Smooth muscle cell (in vitro differentiated cells): ENCODE measurements at regions not wholly inside any gene's neighbourhood (a gene's known extent, or its start where the extent isn't known, plus 50 kb on each side); places are given as distances from the start of the nearest gene placed in this dataset.
"Not testable (repeated sequence)": the region's sequence is repeated elsewhere in the genome, so short reads cannot be mapped to it uniquely, and the experiment has no call there.

Experiments
- DNase-seq: peaks from one replicate; lab custom pipeline; 2025; ENCODE audit not compliant: unreplicated experiment; lab: John Stamatoyannopoulos, UW
- H2AFZ ChIP-seq: fragments of 200-600 bp; sonication (generic); 2 replicates; pipeline ENCODE4 v1.6.0; 2016; ENCODE audit warnings: antibody characterized with exemption, low read depth, mild to moderate bottlenecking
- H3F3A ChIP-seq: fragments of 200-600 bp; sonication (generic); 2 replicates; pipeline ENCODE4 v1.6.0; 2017; ENCODE audit warnings: antibody characterized with exemption, low read depth
- H3K27ac ChIP-seq: fragments of 200-600 bp; sonication (generic); 2 replicates; pipeline ENCODE4 v1.5.1; 2016; ENCODE audit warnings: low read depth, mild to moderate bottlenecking
- H3K27me3 ChIP-seq: fragments of 200-600 bp; sonication (generic); 2 replicates; pipeline ENCODE4 v1.6.1; 2016; ENCODE audit warnings: low read depth, mild to moderate bottlenecking
- H3K36me3 ChIP-seq: fragments of 200-600 bp; sonication (generic); 2 replicates; pipeline ENCODE4 v1.5.1; 2016; ENCODE audit warnings: low read depth
- H3K4me1 ChIP-seq: fragments of 200-600 bp; sonication (generic); 2 replicates; pipeline ENCODE4 v1.5.1; 2016; ENCODE audit warnings: low read depth
- H3K4me2 ChIP-seq: fragments of 200-600 bp; sonication (generic); 2 replicates; pipeline ENCODE4 v1.6.0; 2016; ENCODE audit warnings: mild to moderate bottlenecking
- H3K4me3 ChIP-seq: fragments of 200-600 bp; sonication (generic); 2 replicates; pipeline ENCODE4 v1.5.1; 2016; ENCODE audit warnings: mild to moderate bottlenecking
- H3K79me2 ChIP-seq: fragments of 200-600 bp; sonication (generic); 2 replicates; pipeline ENCODE4 v1.6.0; 2016; ENCODE audit warnings: low read depth, mild to moderate bottlenecking
- H3K9ac ChIP-seq: fragments of 200-600 bp; sonication (generic); 2 replicates; pipeline ENCODE4 v1.6.0; 2016; ENCODE audit warnings: low read depth
- H3K9me3 ChIP-seq: fragments of 200-600 bp; sonication (generic); replicated peaks from 2 replicates; pipeline ENCODE4 v1.5.1; 2016; ENCODE audit warnings: low read depth
- H4K20me1 ChIP-seq: fragments of 200-600 bp; sonication (generic); 2 replicates; pipeline ENCODE4 v1.6.0; 2016; ENCODE audit warnings: low read depth
- WGBS: methylation state at CpG from one replicate; pipeline ENCODE4 v1.1.7; 2016; ENCODE audit warnings: low lambda C conversion rate; 5-methylcytosine and 5-hydroxymethylcytosine counted together

DNA sequence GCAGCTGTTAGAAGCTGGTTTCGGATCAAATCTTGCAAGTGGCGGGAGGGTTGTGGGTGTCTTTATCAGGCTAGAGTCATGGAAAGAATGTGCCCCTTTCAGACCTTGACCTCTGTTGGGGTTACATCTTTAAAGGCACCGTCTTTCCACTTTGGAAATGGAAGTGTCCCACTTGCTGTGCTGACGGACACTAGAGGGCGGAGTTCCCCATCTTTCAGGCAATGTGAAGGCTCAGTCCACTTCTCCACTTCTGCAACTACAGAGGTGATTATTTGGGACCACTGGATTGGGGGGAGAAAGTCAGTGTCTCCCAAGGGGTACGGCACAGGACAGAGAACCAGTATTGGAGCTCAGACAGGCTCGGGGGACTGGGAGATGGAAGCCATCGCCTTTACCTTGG lies 3990.7 kb upstream of the TPTE start:
- H3K27me3 ChIP-seq, H3K36me3 ChIP-seq, H3F3A ChIP-seq, H3K79me2 ChIP-seq, H3K27ac ChIP-seq, H3K4me1 ChIP-seq, H3K9me3 ChIP-seq, H2AFZ ChIP-seq, H3K4me2 ChIP-seq, DNase-seq, H3K9ac ChIP-seq, H3K4me3 ChIP-seq, H4K20me1 ChIP-seq: not testable (repeated sequence)
- no CpG with 5 or more reads among the region's 8 CpGs for WGBS

DNA sequence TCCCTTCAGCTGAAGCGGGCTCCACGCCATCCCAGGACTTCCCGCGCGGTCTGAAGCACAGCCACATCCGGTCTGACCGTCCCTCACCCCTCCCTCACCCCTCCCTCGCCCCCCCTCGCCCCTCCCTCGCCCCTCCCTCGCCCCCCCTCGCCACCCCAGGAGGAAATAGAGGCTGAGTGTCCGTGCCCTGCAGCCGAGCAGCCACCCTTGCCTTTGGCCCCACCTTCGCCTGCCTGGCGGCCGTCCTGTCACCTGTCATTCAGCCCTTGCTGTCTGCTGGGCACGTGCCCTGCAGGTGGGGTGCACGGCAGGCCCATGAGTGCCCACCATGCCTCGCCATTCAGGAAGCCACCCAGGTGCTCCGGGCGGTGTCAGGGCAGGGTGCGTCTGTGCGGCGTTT lies 3988.1 kb upstream of the TPTE start:
- H3F3A ChIP-seq, H3K36me3 ChIP-seq, H3K4me1 ChIP-seq, H4K20me1 ChIP-seq, DNase-seq, H3K9me3 ChIP-seq, H3K9ac ChIP-seq, H2AFZ ChIP-seq, H3K27me3 ChIP-seq, H3K4me3 ChIP-seq, H3K4me2 ChIP-seq, H3K27ac ChIP-seq, H3K79me2 ChIP-seq: not testable (repeated sequence)
- WGBS = no CpG with 5 or more reads among the region's 25 CpGs

GRCh38 chr21:6538320-6538719 lies 3983.1 kb upstream of the TPTE start:
- not testable (repeated sequence) for H3K4me2 ChIP-seq, H3K9ac ChIP-seq, H3K9me3 ChIP-seq, H3K36me3 ChIP-seq, H3K27me3 ChIP-seq, H3K4me3 ChIP-seq, H3K27ac ChIP-seq, DNase-seq, H3K4me1 ChIP-seq, H2AFZ ChIP-seq, H4K20me1 ChIP-seq, H3F3A ChIP-seq, H3K79me2 ChIP-seq
- WGBS = no CpG with 5 or more reads among the region's 12 CpGs

DNA sequence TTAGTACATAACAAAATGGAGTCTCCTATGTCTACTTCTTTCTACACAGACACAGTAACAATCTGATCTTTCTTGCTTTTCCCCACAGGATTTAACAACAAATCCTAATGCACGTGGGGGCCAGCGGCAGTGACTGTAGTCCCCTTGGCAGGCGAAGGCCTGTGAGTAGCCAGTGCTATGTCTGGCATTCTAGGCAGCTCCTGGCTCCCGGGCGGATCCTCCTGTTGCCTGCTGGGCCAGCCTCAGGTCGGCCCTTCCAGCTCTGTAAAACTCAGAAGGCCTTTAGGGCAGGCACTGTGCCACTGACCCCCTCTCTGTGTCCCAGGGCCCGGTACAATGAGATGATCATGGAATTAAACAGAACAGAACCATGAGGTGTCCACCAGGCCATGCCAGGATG lies 3981.7 kb upstream of the TPTE start:
- not testable (repeated sequence) for H3K4me2 ChIP-seq, H3K36me3 ChIP-seq, H3K9me3 ChIP-seq, H3K27ac ChIP-seq, H3K9ac ChIP-seq, DNase-seq, H3F3A ChIP-seq, H4K20me1 ChIP-seq, H3K27me3 ChIP-seq, H2AFZ ChIP-seq, H3K4me1 ChIP-seq, H3K79me2 ChIP-seq, H3K4me3 ChIP-seq
- WGBS = no CpG with 5 or more reads among the region's 7 CpGs

- H3K4me1 ChIP-seq, H3F3A ChIP-seq, H3K4me2 ChIP-seq, H3K36me3 ChIP-seq, H3K79me2 ChIP-seq, DNase-seq, H3K4me3 ChIP-seq, H4K20me1 ChIP-seq, H3K9me3 ChIP-seq, H3K27ac ChIP-seq, H2AFZ ChIP-seq, H3K9ac ChIP-seq, H3K27me3 ChIP-seq: not testable (repeated sequence)
- WGBS = no CpG with 5 or more reads among the region's 11 CpGs
Observed at GRCh38 chr21:6541036-6541435, 3980.3 kb upstream of the TPTE start.

- not testable (repeated sequence) for H4K20me1 ChIP-seq, H3K4me1 ChIP-seq, H2AFZ ChIP-seq, H3F3A ChIP-seq, H3K79me2 ChIP-seq, H3K4me3 ChIP-seq, DNase-seq, H3K9ac ChIP-seq, H3K27ac ChIP-seq, H3K27me3 ChIP-seq, H3K9me3 ChIP-seq, H3K4me2 ChIP-seq, H3K36me3 ChIP-seq
- no CpG with 5 or more reads among the region's 33 CpGs for WGBS
Observed at GRCh38 chr21:6545288-6545687, 3976.1 kb upstream of the TPTE start.

- not testable (repeated sequence) for H3K9ac ChIP-seq, DNase-seq, H3K9me3 ChIP-seq, H4K20me1 ChIP-seq, H3K27ac ChIP-seq, H3K4me1 ChIP-seq, H3K79me2 ChIP-seq, H3K36me3 ChIP-seq, H3F3A ChIP-seq, H3K4me3 ChIP-seq, H2AFZ ChIP-seq, H3K4me2 ChIP-seq, H3K27me3 ChIP-seq
- WGBS = no CpG with 5 or more reads among the region's 23 CpGs
Observed at GRCh38 chr21:6551045-6551444, 3970.3 kb upstream of the TPTE start.

GRCh38 chr21:6553505-6554376 lies 3967.6 kb upstream of the TPTE start:
- not testable (repeated sequence) for H3K4me3 ChIP-seq, H3K79me2 ChIP-seq, H3K4me2 ChIP-seq, H3K4me1 ChIP-seq, H3K27me3 ChIP-seq, H3K36me3 ChIP-seq, H3K9me3 ChIP-seq, H3F3A ChIP-seq, H4K20me1 ChIP-seq, H2AFZ ChIP-seq, H3K27ac ChIP-seq, DNase-seq, H3K9ac ChIP-seq
- no CpG with 5 or more reads among the region's 24 CpGs for WGBS
